ENCODE measurements at regions not wholly inside any gene's neighbourhood (a gene's known extent, or its start where the extent isn't known, plus 50 kb on each side); places are given as distances from the start of the nearest gene placed in this dataset.

DNA sequence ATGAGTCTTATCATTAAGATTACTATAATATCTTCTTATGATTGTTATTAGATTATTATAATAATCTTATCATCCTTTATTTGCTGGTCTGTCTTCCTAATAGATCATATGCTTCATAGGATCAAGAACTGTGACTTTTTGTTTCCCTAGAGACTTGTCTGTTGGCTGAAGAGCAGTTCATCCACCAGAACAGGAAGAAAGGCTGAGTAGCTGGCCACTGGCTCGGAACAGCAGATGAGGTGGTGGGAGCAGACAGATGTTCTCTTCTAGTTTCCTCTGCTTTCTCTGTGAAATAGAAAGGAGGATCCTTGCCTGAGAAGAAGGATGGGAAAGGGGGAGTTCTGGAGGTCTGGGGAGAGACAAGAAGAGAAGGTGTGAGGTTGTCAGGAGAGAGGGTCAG is 120.0 kb downstream of the CCNA1 start:
- DNase-seq = no peak

DNA sequence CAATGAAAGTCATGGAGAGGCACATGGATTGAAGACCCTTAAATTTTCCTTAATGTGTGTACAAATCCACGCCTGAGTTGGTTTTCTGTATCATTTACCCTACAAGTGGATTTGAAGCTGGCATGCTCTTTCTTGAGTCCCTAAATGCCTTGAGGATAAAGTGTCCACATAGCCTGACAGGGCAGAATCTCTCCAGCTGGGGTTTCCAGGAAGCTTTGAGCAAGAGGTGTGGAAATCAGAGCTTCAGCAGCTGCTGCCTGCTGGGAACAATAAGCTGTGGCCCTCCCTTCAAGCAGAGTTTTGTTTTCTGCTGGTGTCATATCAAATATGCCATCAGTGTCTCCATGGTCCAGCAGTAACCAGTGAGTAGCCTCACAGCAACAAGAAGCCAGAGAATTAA is 120.3 kb upstream of the SERTM1 start:
- no peak for DNase-seq

DNA sequence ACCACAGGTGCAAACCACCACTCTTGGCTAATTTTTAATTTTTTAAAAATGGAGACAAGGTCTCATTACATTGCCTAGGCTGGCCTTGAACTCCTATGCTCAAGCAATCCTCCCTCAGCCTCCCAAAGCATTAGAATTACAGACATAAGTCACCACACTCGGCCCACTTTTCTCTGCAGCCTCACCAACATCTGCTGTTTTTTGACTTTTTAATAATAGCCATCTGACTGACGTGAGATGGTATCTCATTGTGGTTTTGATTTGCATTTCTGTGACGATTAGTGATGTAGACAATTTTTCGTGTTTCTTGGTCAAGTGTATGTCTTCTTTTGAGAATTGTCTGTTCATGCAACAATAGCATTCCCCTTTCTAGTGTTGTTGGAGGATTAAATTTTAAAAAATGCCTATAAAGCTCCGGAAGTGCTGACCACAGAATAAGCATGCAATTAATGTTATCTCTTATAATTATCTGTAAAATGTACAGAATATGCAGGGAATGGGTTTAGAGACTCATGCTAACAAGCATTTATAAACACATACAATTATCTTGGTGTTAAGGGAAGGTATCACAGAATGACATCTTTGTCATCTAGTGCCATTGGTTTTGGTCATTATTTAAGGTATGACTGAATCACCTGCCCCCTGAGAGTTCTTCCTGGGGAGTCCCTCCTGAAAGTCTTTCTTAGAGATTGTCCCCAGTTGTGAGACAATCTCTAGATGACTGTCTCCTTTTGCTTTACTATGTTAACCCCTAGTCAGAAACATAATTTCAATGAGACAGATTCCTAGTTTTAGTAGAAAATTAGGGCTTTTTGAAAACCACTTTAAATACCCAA is 118.5 kb upstream of the SERTM1 start:
- DNase-seq = no peak

DNA sequence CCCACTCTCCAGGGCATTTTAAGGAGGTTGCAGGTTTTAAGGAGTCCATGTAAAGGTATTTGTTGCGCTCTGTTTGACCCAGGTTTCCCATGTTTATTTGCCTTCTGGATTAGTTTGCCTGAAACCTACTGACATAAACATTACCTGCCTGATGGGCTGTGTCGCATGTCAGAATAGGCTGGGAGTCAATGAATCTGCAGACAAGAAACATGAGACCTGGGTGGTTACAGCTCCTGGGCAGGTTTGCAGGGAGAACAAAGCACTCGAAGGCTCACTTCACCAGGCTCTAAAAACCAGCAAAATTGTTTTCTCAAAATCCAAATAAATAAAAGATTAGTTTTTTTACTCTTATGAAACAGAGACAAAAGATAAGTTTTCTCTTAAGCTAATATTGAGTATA is 114.4 kb upstream of the SERTM1 start:
- no peak for DNase-seq

DNA sequence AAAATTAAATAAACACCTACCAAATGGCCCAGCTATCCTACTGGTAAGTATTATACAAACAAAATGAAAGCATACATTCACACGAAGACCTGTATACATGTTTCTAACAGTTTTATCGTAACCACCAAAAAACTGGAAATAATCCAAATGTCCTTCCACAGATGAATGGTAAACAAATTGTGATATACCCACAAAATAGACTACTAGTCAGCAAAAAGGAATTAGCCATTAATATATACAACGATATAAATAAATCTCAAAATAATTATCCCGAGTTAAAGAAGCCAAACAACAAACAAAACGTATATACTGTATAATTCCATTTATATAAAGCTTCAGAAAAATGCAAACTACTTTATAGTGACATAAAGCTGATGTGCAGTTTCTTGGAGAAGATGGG is 106.3 kb upstream of the SERTM1 start:
- DNase-seq = no peak

DNA sequence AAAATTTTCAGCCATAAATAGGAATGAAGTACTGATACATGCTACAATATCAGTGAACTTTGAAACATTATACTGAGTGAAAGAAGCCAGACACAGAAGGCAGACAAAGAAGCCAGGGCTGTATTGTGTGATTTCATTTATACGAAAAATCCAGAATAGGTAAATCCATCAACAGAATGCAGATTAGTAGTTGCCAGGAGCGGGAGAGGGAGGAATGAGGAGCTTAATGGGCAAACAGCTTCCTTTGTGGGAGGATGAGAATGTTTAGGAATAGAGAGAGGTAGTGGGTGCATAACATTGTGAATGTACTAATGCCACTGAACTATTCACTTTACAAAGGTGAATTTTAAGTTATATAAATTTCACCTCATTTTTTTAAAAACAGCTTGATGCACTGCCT is 103.3 kb upstream of the SERTM1 start:
- no peak for DNase-seq

DNA sequence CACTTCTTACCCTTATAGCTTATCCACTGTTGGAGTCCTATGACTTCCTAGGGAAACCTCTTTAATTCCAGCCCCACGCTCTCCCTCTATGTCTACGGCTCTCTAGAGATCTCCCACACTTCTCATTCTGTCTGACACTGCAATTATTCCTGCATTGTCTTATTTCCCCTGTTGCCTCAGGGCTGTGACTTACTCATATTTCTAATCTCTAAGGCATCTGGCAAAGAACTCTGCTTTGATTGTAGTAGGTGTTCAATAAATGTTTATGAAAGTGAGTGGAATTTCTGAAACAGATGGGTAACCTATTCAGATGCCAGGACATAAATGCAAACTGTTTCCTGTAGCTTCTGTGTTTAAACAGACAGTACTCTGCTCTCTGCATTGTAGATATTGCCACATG is 102.4 kb upstream of the SERTM1 start:
- DNase-seq = no peak

DNA sequence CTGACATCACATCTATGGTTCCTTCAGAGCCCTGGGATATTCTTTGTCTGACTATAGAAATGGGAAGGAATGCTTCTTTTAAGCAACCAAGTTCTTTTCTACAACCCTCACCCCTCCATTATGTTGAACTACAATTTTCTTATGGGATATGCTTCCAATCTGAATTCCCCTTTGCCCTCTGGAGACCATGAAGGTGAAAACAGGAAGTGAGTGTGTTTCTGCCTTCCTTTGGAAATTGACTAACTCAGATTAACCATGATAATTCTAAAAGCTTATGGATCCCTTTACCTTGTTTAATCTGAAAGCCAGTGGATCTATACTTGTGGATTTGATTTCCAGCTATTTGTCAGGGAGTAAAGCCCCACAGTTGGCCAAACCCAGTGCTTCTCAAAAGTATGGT is 90.8 kb upstream of the SERTM1 start:
- DNase-seq = no peak

DNA sequence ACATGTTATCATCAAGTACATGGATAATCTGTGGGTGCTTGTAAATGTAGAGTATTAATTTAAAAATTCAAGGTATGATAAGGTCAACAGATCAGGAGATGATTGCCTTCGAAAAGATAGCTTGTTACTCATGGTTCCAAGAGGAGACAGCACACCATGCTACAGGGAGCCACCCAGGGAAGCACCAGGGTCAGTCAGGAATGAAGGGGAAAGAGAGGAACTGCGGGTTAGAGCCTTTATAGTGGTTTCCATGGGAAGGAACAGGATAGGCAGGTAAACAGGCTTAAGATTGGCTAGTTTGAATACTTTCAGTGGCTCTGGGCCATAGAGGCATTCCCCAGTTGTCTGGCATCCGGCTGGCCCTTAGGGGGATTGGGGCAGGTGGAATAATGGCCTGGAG is 74.2 kb upstream of the SERTM1 start:
- DNase-seq = no peak

DNA sequence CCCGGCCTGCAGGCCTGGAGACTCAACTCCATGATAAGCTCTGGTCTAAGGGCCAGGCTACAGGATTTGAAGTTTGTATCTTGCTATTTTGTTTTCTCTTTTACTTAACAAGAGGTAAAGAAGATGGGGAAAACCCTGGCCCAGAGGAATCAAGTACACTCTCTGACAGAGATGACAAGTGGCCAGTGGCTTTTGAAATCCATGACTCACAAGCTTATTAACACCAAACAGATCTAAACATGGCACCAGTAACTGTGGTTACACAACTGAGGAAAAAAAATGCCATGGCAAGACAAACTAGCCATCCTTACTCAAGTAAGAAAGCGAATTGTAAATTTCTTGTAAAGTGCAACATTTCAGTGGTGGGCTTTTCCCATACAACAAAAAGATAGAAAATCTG is 72.6 kb upstream of the SERTM1 start:
- DNase-seq = peak in 1 of 4 experiments; percentile 3

DNA sequence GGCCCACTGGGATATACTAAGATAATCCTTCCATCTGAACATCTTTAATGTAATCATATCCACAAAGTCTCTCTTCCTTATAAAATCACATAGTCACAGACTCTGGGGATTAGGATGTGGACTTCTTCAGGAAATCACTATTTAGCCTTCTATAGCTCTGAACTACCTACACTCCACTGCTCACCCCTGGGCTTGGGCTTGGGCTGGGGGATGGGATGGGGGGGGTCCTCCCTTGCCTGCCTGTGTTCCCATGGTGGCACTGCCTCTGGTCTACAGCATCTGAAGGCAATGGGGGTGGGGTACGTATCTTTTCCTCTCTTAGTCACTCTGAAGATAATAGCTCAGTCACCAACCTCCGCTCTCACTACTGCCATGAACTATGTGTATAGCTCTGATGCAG is 67.8 kb upstream of the SERTM1 start:
- DNase-seq = no peak

DNA sequence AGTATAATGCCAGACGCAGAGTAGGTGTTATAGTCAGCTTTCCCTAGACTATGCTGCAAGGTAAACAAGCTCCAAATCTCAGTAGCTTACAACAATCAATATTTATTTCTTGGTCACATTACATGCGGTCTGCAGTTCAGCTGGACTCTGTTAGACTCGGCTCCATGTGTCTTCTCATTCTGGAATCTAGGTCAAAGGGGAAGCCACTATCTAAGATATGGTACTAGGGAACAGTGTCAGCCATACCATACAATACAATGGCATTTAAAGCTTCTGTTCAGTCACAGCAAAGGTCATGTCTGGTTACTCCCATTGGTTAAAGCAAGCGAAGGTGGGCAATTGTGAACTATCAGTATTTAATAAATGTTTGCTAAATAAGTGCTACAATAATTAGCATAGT is 65.3 kb upstream of the SERTM1 start:
- DNase-seq = no peak

DNA sequence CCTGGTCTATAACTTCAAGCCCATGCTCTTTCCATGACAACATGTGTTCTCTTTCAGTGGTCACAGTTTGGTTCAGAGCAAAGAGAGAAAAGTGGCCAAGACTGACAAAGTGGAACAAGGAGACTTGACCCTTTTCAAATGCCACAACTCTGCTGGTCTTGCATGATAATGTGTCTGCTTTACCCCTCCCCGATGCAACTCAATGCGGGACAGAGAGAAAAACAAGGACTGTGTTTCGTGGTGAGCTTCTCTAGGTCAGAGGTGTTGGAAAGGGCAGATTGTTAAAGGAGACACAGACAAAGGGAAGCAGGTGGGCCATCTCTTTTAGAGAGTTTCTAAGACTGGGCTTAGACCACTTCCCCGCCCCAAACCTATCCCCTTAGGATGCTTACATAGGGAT is 61.6 kb upstream of the SERTM1 start:
- no peak for DNase-seq

DNA sequence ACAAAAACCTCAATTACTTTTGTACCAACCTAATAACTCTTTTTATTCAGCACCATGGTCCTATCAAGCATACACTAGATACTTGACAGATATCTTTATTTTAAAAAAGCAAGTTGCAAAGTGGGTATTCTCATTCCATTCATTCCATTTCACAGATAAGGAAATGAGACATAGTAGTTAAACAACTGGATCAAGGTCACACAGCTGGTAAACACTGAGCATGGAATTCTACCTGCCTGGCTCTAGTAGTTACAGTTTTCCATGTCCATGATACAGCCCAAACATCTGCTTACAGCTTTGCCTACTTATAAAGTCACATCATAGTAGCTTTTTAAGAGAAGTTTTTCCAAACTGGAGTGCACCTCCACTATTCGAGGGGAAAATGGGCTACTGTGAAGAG is 57.1 kb upstream of the SERTM1 start:
- DNase-seq = no peak

DNA sequence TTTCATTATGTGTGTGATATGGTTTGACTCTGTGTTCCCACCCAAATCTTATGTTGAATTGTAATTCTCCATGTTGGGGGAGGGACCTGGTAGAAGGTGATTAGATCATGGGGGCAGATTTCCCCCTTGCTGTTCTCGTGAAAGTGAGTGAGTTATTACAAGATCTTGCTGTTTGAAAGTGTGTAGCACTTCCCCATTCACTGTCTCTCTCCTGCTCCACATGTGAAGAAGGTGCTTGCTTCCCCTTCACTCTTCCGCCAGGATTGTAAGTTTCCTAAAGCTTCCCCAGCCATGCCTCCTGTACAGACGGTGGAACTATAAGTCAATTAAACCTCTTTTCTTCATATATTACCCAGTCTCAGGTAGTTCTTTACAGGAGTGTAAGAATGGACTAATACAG is 54.3 kb upstream of the SERTM1 start:
- DNase-seq = no peak

Data from suppressor macrophage (primary cell).